GM19238 (cell line): ENCODE measurements at regions not wholly inside any gene's neighbourhood (a gene's known extent, or its start where the extent isn't known, plus 50 kb on each side); places are given as distances from the start of the nearest gene placed in this dataset.

Experiments used
- DNase-seq: peaks from one replicate; pipeline ENCODE4 v3.0.0; 2011; ENCODE audit warnings: low spot score; ENCODE audit not compliant: insufficient read length

GRCh38 chr10:108445746-108446145, 1281.2 kb upstream of the SORCS1 start:
- no peak for DNase-seq

GRCh38 chr10:108443636-108444035, 1279.1 kb upstream of the SORCS1 start:
- no peak for DNase-seq

- DNase-seq = no peak
These were observed 1274.9 kb upstream of the SORCS1 start for GRCh38 chr10:108439397-108439796.

- DNase-seq = no peak
These were observed 1271.6 kb upstream of the SORCS1 start for GRCh38 chr10:108436096-108436495.

- no peak for DNase-seq
These were observed 1270.2 kb upstream of the SORCS1 start for GRCh38 chr10:108434559-108435252.

GRCh38 chr10:108427146-108427545, 1262.6 kb upstream of the SORCS1 start:
- no peak for DNase-seq

- DNase-seq = no peak
These were observed 1260.9 kb upstream of the SORCS1 start for GRCh38 chr10:108425283-108425964.

GRCh38 chr10:108424656-108425055, 1260.2 kb upstream of the SORCS1 start:
- no peak for DNase-seq

GRCh38 chr10:108422286-108422685, 1257.8 kb upstream of the SORCS1 start:
- DNase-seq = no peak

GRCh38 chr10:108421266-108421665, 1256.8 kb upstream of the SORCS1 start:
- no peak for DNase-seq

- DNase-seq = no peak
These were observed 1249.4 kb upstream of the SORCS1 start for GRCh38 chr10:108413954-108414353.

GRCh38 chr10:108412323-108412722, 1247.8 kb upstream of the SORCS1 start:
- DNase-seq = no peak

GRCh38 chr10:108411894-108412293, 1247.4 kb upstream of the SORCS1 start:
- no peak for DNase-seq

GRCh38 chr10:108411206-108411605, 1246.7 kb upstream of the SORCS1 start:
- DNase-seq = no peak

GRCh38 chr10:108410236-108410635, 1245.7 kb upstream of the SORCS1 start:
- DNase-seq = no peak

- DNase-seq = no peak
These were observed 1244.8 kb upstream of the SORCS1 start for GRCh38 chr10:108409306-108409705.

- DNase-seq = no peak
These were observed 1239.6 kb upstream of the SORCS1 start for GRCh38 chr10:108404155-108404554.

GRCh38 chr10:108399465-108399864, 1235.0 kb upstream of the SORCS1 start:
- no peak for DNase-seq

- no peak for DNase-seq
These were observed 1228.6 kb upstream of the SORCS1 start for GRCh38 chr10:108393089-108393488.

- DNase-seq = no peak
These were observed 1227.8 kb upstream of the SORCS1 start for GRCh38 chr10:108392286-108392685.

- no peak for DNase-seq
These were observed 1224.2 kb upstream of the SORCS1 start for GRCh38 chr10:108388706-108389105.

GRCh38 chr10:108385963-108386362, 1221.5 kb upstream of the SORCS1 start:
- no peak for DNase-seq

- DNase-seq = no peak
These were observed 1219.9 kb upstream of the SORCS1 start for GRCh38 chr10:108384378-108384777.
